Cerebellar nuclear complex (tissue), 1 donor: ENCODE measurements at regions not wholly inside any gene's neighbourhood (a gene's known extent, or its start where the extent isn't known, plus 50 kb on each side); places are given as distances from the start of the nearest gene placed in this dataset.

Experiments
- DNase-seq, 2 experiments: peaks; one replicate each; lab custom pipeline; 2025; lab: John Stamatoyannopoulos, UW

DNA sequence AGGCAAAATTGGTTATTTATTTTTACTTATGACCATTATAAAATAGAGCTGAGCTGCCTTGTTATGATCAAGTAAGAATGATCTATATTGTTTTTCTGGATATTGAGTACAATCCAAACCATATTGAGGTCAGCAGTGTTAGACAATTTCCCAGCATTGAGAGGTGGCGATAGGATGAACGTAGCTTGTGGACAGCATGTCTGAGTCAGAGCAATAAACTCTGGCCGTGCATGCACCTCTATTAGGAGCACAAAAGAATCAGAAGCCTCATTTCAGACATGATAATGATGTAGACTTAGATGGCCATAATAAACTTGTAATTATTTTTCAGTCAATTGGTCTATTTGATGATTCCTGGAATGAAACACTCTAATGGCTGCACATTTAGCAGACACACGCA is 491.6 kb downstream of the RIT2 start:
- DNase-seq, result no peak

DNA sequence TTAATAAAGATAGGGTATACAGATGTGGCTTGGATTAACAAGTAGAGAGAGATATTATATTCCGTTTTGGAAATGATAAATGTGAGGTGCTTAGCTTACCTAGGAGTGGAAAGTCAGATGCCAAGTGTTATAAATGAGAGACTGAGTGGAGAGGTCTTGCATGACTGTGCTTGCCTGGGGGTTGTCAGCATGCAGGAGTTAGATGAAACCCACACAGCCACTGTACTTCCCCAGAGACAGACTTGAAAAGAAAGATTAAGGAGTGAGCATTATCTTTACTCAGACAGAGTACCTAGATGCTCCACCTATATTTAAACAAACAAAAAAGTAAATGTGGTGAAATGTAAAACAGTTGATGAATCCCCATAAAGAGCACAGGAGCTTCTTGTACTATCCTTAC is 482.7 kb downstream of the RIT2 start:
- DNase-seq, result no peak

DNA sequence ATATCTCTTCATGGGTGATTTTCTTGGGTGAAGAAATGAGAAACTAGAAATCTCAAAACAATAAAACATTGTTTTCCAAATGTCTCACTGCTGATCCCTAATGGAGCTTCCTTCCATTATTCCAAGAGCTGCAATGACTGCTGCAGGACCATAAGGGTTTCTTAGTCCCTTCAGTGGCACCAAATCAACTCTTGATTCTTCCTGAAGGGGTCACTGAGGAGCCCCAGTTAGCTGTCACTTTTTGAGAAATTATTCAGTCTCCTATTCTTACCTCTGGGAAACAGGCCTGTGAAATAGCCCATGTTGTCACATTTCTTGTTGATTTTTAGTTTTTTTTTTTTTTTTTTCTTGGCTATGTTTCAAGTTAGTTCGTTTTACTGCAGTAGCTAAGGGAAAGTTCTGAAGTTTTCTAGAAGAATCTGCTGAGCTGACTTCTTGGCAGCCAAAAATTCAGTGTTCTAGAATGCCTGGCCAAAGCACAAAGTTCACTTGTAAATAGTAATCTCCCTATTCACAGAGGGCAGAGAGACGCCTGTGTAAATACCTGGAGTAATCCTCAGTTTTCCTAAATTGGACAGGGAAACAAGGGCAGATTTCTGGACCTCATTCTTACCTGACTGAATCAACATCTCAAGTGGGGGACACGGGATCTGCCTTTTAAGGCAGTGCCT is 480.0 kb downstream of the RIT2 start:
- no peak for DNase-seq

GRCh38 chr18:42636309-42636708 is 479.2 kb downstream of the RIT2 start:
- DNase-seq, result peak in 1 of 2 experiments; percentile 37

- DNase-seq, result no peak
These were observed 475.3 kb downstream of the RIT2 start for GRCh38 chr18:42640160-42640559.

DNA sequence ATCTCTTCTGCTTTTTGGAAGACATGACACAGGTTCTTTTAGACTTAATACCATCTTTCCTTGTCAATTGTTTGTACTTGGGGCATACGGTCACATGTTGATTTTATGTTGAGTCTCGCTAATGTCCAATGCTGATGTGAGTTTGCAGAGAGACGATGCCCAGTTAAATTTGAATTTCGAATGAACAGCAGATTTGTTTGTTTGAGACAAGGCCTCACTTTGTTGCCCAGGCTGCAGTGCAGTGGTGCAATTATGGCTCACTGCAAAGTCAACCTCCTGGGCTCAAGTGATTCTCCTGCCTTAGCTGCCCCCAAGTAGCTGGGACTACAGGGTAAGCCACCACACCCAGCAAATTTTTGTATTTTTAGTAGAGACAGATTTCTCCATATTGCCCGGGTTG is 473.5 kb downstream of the RIT2 start:
- no peak for DNase-seq

DNA sequence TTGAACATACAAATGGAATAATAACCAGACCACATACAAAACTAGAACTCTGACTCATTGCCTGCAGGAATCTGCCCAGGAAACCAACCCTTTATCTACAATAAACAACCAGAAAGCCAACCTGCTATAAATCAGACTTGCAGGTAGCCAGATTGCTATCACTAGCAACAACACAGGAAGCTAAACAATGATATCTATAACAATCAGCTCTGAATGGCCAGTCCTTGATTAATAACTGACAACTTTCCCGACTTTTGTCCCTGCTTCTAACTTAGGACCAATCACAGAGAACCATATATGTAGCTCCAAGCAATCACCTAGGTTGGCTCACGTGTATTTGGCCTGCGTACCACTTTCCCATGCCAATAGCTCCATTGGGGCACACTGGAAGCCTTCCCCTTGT is 470.8 kb downstream of the RIT2 start:
- no peak for DNase-seq

- DNase-seq, result no peak
These were observed 466.0 kb downstream of the RIT2 start for GRCh38 chr18:42649331-42650035.

GRCh38 chr18:42654556-42654955 is 460.9 kb downstream of the RIT2 start:
- no peak for DNase-seq

DNA sequence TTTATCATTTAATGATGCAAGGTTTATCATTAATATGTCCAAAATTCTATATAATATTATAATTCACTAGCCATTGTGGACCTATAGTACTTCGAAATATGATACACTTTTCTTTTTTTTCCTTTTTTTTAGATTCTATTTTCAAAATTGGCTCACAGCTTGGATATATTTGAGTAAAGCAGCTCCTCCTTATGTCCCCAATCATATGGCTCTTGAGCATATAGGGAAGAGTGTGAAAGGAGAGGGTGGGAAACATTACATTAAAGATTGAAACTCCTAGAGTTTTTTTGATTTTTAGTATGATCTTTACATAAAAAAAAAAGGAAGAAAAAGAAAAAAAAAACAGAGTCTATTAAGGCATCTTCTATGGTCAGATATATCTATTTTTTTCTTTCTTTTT is 457.9 kb downstream of the RIT2 start:
- no peak for DNase-seq

DNA sequence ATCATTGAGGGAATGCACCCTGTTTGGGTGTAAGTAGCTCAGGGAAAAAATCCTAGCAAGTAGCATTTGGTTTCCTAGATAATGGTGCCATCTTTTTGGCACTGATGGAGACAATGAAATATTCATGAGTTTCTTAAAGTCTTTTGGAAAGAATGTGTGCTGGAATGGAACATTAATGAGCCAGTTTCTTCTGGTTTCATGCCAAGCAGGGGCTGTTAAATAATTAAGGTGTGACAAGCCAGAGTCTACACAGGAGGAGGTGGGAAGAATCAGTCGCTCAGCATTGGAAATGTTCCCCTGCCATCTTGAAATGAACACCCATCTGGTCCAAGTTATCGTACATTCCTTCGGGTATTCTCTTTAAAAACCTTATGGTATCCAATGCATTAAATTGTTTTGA is 457.3 kb downstream of the RIT2 start:
- DNase-seq, result no peak

DNA sequence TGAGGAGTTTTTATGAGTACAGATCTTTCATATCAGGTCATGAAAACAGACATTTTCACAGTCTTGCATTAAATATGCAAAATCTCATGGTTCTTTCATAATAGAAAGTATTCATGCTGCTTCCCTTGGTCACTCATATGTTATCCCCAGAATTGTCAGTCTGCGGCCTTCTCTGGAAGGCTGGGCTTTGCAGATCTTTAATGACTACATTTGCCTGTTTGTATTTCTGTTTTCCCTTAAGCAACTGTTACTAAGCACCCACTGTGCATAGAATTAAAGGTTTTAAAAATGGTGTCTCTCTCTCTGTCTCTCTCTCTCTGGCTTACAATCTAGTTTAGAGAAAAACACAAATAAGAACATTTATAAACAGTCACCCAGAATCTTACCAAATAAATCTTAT is 456.3 kb downstream of the RIT2 start:
- DNase-seq, result no peak

DNA sequence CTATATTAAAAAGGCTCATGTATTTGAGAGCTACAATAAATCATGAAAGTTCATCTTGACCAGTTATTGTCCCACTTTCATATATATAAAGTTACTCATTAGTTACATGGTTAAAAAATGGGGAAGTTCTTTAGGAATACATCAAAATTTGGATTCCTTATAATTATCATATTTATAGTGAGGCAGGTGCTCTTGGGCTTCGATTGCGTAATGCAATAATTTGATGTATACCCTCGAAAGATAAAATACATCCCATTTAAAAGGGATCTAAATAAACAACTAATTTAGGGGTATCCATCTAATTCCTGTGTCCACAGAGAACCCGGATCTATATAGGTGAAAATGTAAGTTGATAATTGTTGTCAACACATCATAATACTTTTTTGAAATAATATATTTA is 444.6 kb downstream of the RIT2 start:
- DNase-seq, result no peak

DNA sequence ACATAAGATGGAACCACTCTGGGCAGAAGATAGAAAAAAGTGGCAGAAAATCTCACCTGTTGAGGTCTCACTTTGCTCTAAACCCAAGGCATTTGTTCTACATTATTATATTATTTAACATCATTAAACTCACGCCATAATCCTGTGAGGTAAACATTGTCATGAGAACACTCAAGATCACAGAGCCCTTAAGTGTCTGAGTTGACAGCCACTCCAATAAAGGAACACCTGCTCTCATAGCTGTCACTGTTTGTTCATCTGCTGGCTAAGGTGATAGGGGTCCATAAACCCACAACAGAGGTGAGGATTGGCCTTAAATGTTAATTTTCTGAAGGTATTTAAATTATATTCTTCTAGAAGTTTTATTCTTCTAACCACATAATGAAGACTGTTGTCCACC is 439.7 kb downstream of the RIT2 start:
- DNase-seq, result no peak

GRCh38 chr18:42683094-42683493 is 432.4 kb downstream of the RIT2 start:
- DNase-seq, result no peak

DNA sequence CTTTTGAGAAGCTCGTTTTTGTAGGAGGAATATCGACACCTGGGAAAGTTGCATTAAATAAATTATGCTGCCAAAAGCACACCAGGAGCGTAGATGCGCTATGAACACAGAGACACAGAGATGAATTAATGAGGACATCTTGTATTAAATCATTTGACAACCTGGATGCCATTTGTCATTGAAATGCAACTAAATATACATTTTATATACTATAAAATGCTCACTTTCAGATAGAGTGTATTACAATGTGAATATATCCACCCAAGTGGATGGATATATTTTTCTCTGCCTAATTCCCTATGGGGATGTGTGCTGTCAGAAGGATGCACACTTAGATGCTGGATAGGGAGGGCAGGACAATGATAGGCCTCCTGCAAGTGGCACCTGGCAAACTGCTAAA is 426.2 kb downstream of the RIT2 start:
- DNase-seq, result no peak
